ENCODE measurements at regions not wholly inside any gene's neighbourhood (a gene's known extent, or its start where the extent isn't known, plus 50 kb on each side); places are given as distances from the start of the nearest gene placed in this dataset.

DNA sequence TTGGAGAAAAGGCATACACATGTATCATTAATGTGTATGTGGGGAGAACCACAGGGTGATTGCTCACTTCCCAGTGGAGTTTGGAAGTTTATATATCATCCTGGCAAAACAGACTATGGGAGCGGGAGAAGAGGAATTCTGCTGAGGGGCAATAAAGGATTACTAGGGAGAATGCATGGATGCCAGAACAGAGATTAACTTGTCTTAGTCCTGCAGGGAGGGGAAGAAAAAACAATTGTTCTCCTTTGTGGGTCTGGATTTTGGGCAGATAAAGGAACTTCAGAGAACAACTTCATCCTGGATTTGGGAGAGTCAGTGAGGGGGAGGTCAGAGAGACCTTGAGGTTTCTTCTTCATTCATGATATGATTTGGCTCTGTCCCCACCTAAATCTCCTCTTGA is 55.9 kb upstream of the SOX13 start:
- H3K4me1 Mint-ChIP-seq, result no peaks in the 10 kb centered on the region
- no peak overlapping the region for H3K27ac Mint-ChIP-seq
- no peak for DNase-seq (ENCODE audit: low spot score in 2 of 2)
- H3K4me3 Mint-ChIP-seq, result no peak overlapping the region
- no peaks in the 10 kb centered on the region for H3K36me3 Mint-ChIP-seq
- ATAC-seq, result no peak
- H3K9me3 Mint-ChIP-seq, result no peaks in the 10 kb centered on the region

DNA sequence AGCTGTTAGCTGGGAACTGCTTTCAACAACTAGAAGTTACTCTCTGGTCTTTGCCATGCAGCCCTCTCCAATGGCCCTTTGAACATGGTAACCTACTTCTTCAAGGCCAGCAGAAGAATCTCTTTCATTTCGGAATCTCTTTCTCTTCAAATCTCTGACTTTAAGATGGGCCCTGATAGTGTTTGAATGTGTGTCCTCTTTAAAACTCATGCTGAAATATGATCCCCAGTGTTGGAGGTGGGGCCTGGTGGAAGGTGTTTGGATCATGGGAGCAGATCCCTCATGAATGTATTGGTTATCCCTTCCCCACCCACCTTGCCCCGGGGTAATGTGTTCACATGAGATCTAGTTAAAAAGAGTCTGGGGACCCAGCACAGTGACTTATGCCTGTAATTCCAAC is 54.5 kb upstream of the SOX13 start:
- ATAC-seq, result no peak
- H3K9me3 Mint-ChIP-seq, result no peaks in the 10 kb centered on the region
- no peak overlapping the region for H3K4me3 Mint-ChIP-seq

More for the DNA sequence above, 54.5 kb upstream of the SOX13 start:
- Mint-ChIP-seq H3K27ac (no peak overlapping the region), H3K4me1 (no peaks in the 10 kb centered on the region), H3K36me3 (no peaks in the 10 kb centered on the region)
- no peak for DNase-seq (ENCODE audit: low spot score in 2 of 2)
